ENCODE measurements at regions not wholly inside any gene's neighbourhood (a gene's known extent, or its start where the extent isn't known, plus 50 kb on each side); places are given as distances from the start of the nearest gene placed in this dataset.

GRCh38 chr7:33775790-33776189, 129.5 kb upstream of the BMPER start:
- no peak for TF ChIP-seq CTCF (IDR thresholded peaks at IDR 0.05)
- no peak for TF ChIP-seq EZH2 (IDR thresholded peaks at IDR 0.05; ENCODE audit: borderline replicate concordance, insufficient read depth, low read depth, low read length, poor library complexity, severe bottlenecking)
